ENCODE measurements at regions not wholly inside any gene's neighbourhood (a gene's known extent, or its start where the extent isn't known, plus 50 kb on each side); places are given as distances from the start of the nearest gene placed in this dataset.
"Not testable (repeated sequence)": the region's sequence is repeated elsewhere in the genome, so short reads cannot be mapped to it uniquely, and the experiment has no call there.

DNA sequence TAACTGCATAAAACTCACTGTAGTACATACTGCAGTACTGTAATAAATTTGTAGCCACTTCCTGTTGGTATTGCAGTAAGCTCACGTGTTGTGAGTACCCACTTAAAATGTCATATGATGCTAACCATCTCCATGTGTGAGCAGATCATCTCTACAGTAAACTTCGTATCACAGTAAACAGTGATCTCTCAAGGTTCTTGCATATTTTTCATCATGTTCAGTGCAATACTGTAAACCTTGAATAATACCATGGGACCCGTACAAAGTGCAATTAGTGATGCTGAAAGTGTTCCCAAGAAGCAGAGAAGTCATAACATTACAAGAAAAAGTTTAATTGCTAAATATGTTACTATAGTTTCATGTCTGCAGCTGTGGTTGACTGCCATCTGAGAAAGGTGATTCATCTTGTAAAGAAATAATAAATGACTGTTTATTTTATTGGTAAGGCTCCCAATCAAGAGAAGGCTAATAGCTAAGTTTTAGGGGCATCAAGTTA, 253.8 kb upstream of the POU5F2 start:
- Histone ChIP-seq H3K4me3 (replicated peaks in 1 of 3) (no peak overlapping the region), H3K27me3 (no peaks in the 10 kb centered on the region), H3K36me3 (no peaks in the 10 kb centered on the region), H3K4me1 (no peaks in the 10 kb centered on the region), H3K9me3 (no peaks in the 10 kb centered on the region), H3K27ac (no peak overlapping the region)
- DNase-seq = no peak
- intact Hi-C loops (cut with DNase I) = no loop called here
- 71 to 90% methylated on average over 3 of the region's 3 CpGs for WGBS, 2 donors
- no peak for TF ChIP-seq POLR2A (IDR thresholded peaks at IDR 0.05)
- TF ChIP-seq, protein P1, sequence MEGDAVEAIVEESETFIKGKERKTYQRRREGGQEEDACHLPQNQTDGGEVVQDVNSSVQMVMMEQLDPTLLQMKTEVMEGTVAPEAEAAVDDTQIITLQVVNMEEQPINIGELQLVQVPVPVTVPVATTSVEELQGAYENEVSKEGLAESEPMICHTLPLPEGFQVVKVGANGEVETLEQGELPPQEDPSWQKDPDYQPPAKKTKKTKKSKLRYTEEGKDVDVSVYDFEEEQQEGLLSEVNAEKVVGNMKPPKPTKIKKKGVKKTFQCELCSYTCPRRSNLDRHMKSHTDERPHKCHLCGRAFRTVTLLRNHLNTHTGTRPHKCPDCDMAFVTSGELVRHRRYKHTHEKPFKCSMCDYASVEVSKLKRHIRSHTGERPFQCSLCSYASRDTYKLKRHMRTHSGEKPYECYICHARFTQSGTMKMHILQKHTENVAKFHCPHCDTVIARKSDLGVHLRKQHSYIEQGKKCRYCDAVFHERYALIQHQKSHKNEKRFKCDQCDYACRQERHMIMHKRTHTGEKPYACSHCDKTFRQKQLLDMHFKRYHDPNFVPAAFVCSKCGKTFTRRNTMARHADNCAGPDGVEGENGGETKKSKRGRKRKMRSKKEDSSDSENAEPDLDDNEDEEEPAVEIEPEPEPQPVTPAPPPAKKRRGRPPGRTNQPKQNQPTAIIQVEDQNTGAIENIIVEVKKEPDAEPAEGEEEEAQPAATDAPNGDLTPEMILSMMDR (IDR thresholded peaks at IDR 0.05) = no peak

DNA sequence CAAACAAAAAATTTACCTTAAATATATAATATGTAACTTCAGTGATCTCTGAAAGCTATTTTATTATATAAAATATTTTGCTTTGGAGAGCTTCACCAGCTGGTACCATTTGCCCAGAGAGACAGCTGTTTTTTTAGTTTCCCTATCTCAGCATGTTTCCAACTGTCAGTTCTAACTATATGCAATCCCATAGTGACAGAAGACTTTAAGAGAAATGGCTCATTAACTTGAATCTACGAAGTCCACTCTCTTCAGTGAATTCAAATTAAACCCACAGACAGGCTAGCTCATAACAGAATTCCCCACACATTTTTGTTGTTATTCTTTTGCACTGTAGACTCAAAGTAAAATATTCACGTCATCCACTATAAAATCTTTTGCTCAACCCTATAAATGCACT, 251.8 kb upstream of the POU5F2 start:
- intact Hi-C loops (cut with DNase I) = no loop called here
- Histone ChIP-seq H3K9me3 (no peaks in the 10 kb centered on the region), H3K4me3 (replicated peaks in 1 of 3) (no peak overlapping the region), H3K36me3 (no peaks in the 10 kb centered on the region), H3K4me1 (no peaks in the 10 kb centered on the region), H3K27me3 (no peaks in the 10 kb centered on the region), H3K27ac (no peak overlapping the region)
- no peak for TF ChIP-seq POLR2A (IDR thresholded peaks at IDR 0.05)
- WGBS, 2 donors = 94% methylated on average over 2 of the region's 2 CpGs
- no peak for DNase-seq

DNA sequence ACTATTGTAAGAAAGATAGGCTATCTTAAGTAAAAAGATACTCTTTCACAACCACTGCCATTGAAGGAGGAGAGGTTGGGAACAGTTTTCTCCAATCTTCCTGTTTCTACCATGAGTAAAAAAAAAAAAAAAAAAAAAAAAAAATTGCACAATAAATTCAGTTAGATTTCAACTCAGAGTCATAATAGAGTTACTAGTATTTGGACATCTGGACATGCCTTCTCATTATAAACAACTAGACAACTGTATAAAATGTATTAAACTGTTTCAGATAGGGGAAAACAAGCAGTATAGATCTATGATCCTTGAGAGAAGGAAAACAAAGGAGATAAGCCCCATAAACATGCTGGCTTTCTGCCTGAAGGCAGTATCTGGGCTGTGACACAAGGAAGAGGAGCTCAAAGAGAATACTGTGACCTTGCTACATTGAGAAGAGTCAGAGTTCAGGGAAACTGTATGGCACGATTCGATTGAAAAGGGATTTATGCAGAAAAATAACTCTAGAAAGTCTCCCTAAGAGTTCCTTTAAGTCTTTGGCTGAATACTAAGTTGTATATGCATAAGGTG, 249.2 kb upstream of the POU5F2 start:
- no peak overlapping the region for H3K4me3 ChIP-seq (replicated peaks in 1 of 3)
- H3K27me3 ChIP-seq = no peaks in the 10 kb centered on the region
- no peaks in the 10 kb centered on the region for H3K4me1 ChIP-seq
- TF ChIP-seq POLR2A (IDR thresholded peaks at IDR 0.05) = no peak
- TF ChIP-seq, protein P1 (IDR thresholded peaks at IDR 0.05) = no peak
- intact Hi-C loops (cut with DNase I) = no loop called here
- no peaks in the 10 kb centered on the region for H3K36me3 ChIP-seq
- H3K27ac ChIP-seq = no peak overlapping the region
- WGBS, 2 donors = 71 to 84% methylated on average over 2 of the region's 2 CpGs
- no peaks in the 10 kb centered on the region for H3K9me3 ChIP-seq
- no peak for DNase-seq

DNA sequence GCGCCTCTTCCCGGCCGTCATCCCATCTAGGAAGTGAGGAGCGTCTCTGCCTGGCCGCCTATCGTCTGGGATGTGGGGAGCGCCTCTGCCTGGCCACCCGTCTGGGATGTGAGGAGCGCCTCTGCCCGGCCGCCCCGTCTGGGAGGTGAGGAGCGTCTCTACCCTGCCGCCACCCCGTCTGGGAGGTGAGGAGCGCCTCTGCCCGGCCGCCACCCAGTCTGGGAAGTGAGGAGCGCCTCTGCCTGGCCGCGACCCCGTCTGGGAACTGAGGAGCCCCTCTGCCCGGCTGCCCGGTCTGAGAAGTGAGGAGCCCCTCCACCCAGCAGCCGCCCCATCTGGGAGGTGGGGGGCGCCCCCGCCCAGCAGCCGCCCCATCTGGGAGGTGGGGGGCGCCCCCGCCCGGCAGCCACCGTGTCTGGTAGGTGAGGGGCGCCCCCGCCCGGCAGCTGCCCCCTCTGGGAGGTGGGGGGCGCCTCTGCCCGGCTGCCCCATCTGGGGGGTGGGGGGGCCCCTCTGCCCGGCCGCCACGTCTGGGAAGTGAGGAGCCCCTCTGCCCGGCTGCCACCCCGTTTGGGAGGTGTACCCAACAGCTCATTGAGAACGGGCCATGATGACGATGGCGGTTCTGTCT, 244.7 kb upstream of the POU5F2 start:
- intact Hi-C loops (cut with DNase I); DNase-seq; H3K27me3 ChIP-seq; H3K4me1 ChIP-seq; H3K4me3 ChIP-seq (replicated peaks in 1 of 3); H3K36me3 ChIP-seq; H3K27ac ChIP-seq; H3K9me3 ChIP-seq: not testable (repeated sequence)
- 95 to 98% methylated on average over 12 to 19 of the region's 45 CpGs for WGBS, 2 donors

DNA sequence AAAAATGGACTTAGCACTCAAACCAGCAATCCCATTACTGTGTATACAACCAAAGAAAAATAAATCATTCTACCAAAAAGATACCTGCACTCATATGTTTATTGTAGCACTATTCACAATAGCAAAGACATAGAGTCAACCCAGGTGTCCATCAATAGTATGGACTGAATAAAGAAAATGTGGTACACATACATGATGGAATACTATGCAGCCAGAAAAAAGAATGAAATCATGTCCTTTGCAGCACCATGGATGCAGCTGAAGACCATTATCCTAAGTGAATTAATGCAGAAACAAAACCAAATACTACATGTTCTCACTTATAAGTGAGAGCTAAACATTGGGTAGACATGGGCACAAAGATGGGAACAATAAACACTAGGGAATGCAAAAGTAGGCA, 236.8 kb upstream of the POU5F2 start:
- Histone ChIP-seq H3K4me3 (replicated peaks in 1 of 3) (no peak overlapping the region), H3K36me3 (no peaks in the 10 kb centered on the region), H3K27me3 (no peaks in the 10 kb centered on the region), H3K27ac (no peak overlapping the region), H3K9me3 (no peaks in the 10 kb centered on the region), H3K4me1 (no peaks in the 10 kb centered on the region)
- intact Hi-C loops (cut with DNase I) = no loop called here
- DNase-seq = no peak
- TF ChIP-seq POLR2A (IDR thresholded peaks at IDR 0.05) = no peak
- TF ChIP-seq, protein P1 (IDR thresholded peaks at IDR 0.05) = no peak

DNA sequence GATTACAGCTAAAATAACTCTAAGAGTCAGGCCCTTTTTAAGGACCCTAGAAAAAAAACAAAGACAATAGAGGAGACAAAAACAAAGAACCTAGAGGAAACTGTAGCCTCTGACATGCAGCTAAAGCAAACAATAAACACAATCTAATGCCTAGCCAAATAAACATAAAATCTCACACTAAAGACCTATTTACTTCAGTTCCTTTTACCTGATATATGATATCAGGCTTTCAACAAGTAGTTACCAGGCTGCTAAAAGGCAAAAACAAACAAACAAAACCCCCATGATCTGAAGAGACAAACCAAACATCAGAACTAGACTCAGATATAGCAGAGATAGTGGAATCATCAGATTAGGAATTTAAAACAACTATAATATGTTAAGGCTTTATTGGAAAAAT, 226.5 kb upstream of the POU5F2 start:
- H3K4me1 ChIP-seq = no peaks in the 10 kb centered on the region
- H3K4me3 ChIP-seq (replicated peaks in 1 of 3) = no peak overlapping the region
- no peaks in the 10 kb centered on the region for H3K36me3 ChIP-seq
- DNase-seq = no peak
- H3K9me3 ChIP-seq = no peaks in the 10 kb centered on the region
- no peaks in the 10 kb centered on the region for H3K27me3 ChIP-seq
- TF ChIP-seq POLR2A (IDR thresholded peaks at IDR 0.05) = no peak
- TF ChIP-seq, protein P1 (IDR thresholded peaks at IDR 0.05) = no peak
- intact Hi-C loops (cut with DNase I) = no loop called here
- H3K27ac ChIP-seq = no peak overlapping the region
